Keratinocyte (primary cell): ENCODE measurements at regions not wholly inside any gene's neighbourhood (a gene's known extent, or its start where the extent isn't known, plus 50 kb on each side); places are given as distances from the start of the nearest gene placed in this dataset.

Source experiments
- DNase-seq: peaks from one replicate; pipeline ENCODE4 v3.0.0-alpha.2; 2011; ENCODE audit warnings: low read depth, missing footprints, low spot score
- FAIRE-seq: peaks from 2 replicates; lab custom pipeline; 2011; peaks lifted over from hg19 to GRCh38; lab: Jason Lieb, UNC
- H2AFZ ChIP-seq: 2 replicates; pipeline ENCODE4 v1.6.0; 2012; ENCODE audit warnings: low read length, control low read depth, inconsistent platforms; ENCODE audit not compliant: control insufficient read depth
- H3K27ac ChIP-seq: 2 replicates; pipeline ENCODE4 v1.5.1; 2011; ENCODE audit warnings: low read length; ENCODE audit not compliant: control insufficient read depth, insufficient read depth
- H3K27me3 ChIP-seq: 3 replicates; pipeline ENCODE4 v1.6.0; 2011; ENCODE audit warnings: low read length; ENCODE audit not compliant: control insufficient read depth, insufficient read depth; ENCODE audit errors: extremely low read depth
- H3K36me3 ChIP-seq, 2 experiments: 2 replicates in 1 of 2; 3 replicates in 1 of 2; pipeline ENCODE4 v1.5.1; 2011; ENCODE audit warnings: low read length in 2 of 2, mild to moderate bottlenecking in 1 of 2; ENCODE audit not compliant: control insufficient read depth in 2 of 2, insufficient read depth in 2 of 2; ENCODE audit errors: extremely low read depth in 1 of 2
- H3K4me1 ChIP-seq: 3 replicates; pipeline ENCODE4 v1.5.1; 2011; ENCODE audit warnings: low read length; ENCODE audit not compliant: control insufficient read depth, insufficient read depth; ENCODE audit errors: extremely low read depth
- H3K4me2 ChIP-seq: 3 replicates; pipeline ENCODE4 v1.6.0; 2011; ENCODE audit warnings: low read depth, low read length; ENCODE audit not compliant: control insufficient read depth, insufficient read depth; ENCODE audit errors: extremely low read depth
- H3K4me3 ChIP-seq, 3 experiments: fragments of 200-600 bp in 1 of 3; sonication (generic) in 1 of 3; 2 replicates in 2 of 3; 3 replicates in 1 of 3; pipeline ENCODE4 v1.5.1; 2011 to 2016; ENCODE audit warnings: low read length in 3 of 3, mild to moderate bottlenecking in 3 of 3, control low read depth in 2 of 3, inconsistent platforms in 1 of 3, low read depth in 1 of 3, mixed read lengths in 1 of 3, mixed run types in 1 of 3, moderate library complexity in 1 of 3; ENCODE audit not compliant: control insufficient read depth in 2 of 3, insufficient read depth in 2 of 3; ENCODE audit errors: extremely low read depth in 1 of 3
- H3K79me2 ChIP-seq: 2 replicates; pipeline ENCODE4 v1.6.0; 2012; ENCODE audit warnings: low read length; ENCODE audit not compliant: control insufficient read depth, insufficient read depth
- H3K9ac ChIP-seq: 3 replicates; pipeline ENCODE4 v1.6.0; 2011; ENCODE audit warnings: low read length; ENCODE audit not compliant: control insufficient read depth, insufficient read depth; ENCODE audit errors: extremely low read depth
- H3K9me1 ChIP-seq: 3 replicates; pipeline ENCODE4 v1.6.0; 2011; ENCODE audit warnings: low read length; ENCODE audit not compliant: control insufficient read depth, insufficient read depth; ENCODE audit errors: extremely low read depth
- H3K9me3 ChIP-seq: 2 replicates; pipeline ENCODE4 v1.5.1; 2012; ENCODE audit warnings: low read depth, low read length; ENCODE audit not compliant: control insufficient read depth
- H4K20me1 ChIP-seq: 3 replicates; pipeline ENCODE4 v1.6.0; 2011; ENCODE audit warnings: low read length; ENCODE audit not compliant: control insufficient read depth, insufficient read depth; ENCODE audit errors: extremely low read depth
- CTCF ChIP-seq, 3 experiments: IDR thresholded peaks in 1 of 3; conservative IDR thresholded peaks in 1 of 3; optimal IDR thresholded peaks in 1 of 3; 2 replicates in 2 of 3; 3 replicates in 1 of 3; pipeline versions ENCODE3 to v1.5.1; 2011; ENCODE audit warnings: low read length in 3 of 3, mild to moderate bottlenecking in 3 of 3, moderate library complexity in 2 of 3, control low read depth in 1 of 3, inconsistent platforms in 1 of 3; ENCODE audit not compliant: insufficient read depth in 2 of 3; ENCODE audit errors: extremely low read depth in 1 of 3
- EZH2 ChIP-seq: IDR thresholded peaks from one replicate; pipeline ENCODE4 v1.6.1; 2012; ENCODE audit warnings: inconsistent platforms, mild to moderate bottlenecking, low read length, moderate library complexity
- dilution Hi-C: fragments of 300-500 bp; cut with MboI; formaldehyde crosslinking; loops from one replicate; pipeline ENCODE4 v1.7.0; 2020; ENCODE audit warnings: low sequenced_read_pairs; ENCODE audit not compliant: extremely low pct_ligation_motif_present

- Histone ChIP-seq H3K27me3 (no peaks in the 10 kb centered on the region), H3K9me1 (no peaks in the 10 kb centered on the region), H3K9ac (no peak overlapping the region), H4K20me1 (no peaks in the 10 kb centered on the region), H3K9me3 (no peaks in the 10 kb centered on the region), H3K4me1 (no peaks in the 10 kb centered on the region), H3K27ac (no peak overlapping the region), H3K36me3 (no peaks in the 10 kb centered on the region), H3K79me2 (no peaks in the 10 kb centered on the region), H3K4me3 (no peak overlapping the region), H2AFZ (no peak overlapping the region), H3K4me2 (no peak overlapping the region)
- dilution Hi-C loops, result loop anchor here (25.0 kb wide), 1 partner anchor 867 kb away; no protein-coding TSS in a partner anchor
- TF ChIP-seq CTCF (optimal IDR thresholded peaks at IDR 0.05 in 1 of 3, IDR thresholded peaks at IDR 0.05 in 1 of 3, conservative IDR thresholded peaks at IDR 0.05 in 1 of 3; ENCODE audit: extremely low read depth in 1 of 3, insufficient read depth in 2 of 3, low read length in 3 of 3) (no peak), EZH2 (no peak)
- FAIRE-seq, result no peak
- no peak for DNase-seq
Measured at GRCh38 chr7:70870349-70870748, 261.6 kb upstream of the GALNT17 start.

DNA sequence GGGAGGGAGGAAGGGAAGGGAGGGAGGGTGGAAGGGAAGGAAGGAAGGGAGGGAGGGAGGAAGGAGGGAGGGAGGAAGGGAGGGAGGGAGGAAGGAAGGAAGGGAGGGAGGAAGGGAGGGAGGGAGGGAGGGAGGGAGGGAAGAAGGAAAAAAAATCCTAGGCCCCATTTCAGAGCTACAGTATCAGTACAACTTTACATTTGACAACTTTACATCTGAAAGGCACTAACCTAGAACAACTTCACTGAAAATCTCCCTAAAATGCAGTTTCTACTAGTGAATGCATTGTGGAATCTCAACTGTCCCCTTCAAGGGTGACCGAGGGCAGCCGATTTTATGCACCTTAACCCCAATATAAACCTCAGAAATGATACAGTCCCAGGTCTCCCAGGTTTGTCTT, 259.8 kb upstream of the GALNT17 start:
- H3K4me3 ChIP-seq, result no peak overlapping the region
- no peaks in the 10 kb centered on the region for H3K4me1 ChIP-seq
- H3K9me3 ChIP-seq, result no peaks in the 10 kb centered on the region
- H3K27me3 ChIP-seq, result no peaks in the 10 kb centered on the region
- DNase-seq, result no peak
- H4K20me1 ChIP-seq, result no peaks in the 10 kb centered on the region
- dilution Hi-C loops, result loop anchor here (25.0 kb wide), 1 partner anchor 865 kb away; no protein-coding TSS in a partner anchor
- FAIRE-seq, result no peak
- TF ChIP-seq CTCF (optimal IDR thresholded peaks at IDR 0.05 in 1 of 3, IDR thresholded peaks at IDR 0.05 in 1 of 3, conservative IDR thresholded peaks at IDR 0.05 in 1 of 3; ENCODE audit: extremely low read depth in 1 of 3, insufficient read depth in 2 of 3, low read length in 3 of 3) (no peak), EZH2 (no peak)
- H3K4me2 ChIP-seq, result no peak overlapping the region
- H3K27ac ChIP-seq, result no peak overlapping the region
- H3K9ac ChIP-seq, result no peak overlapping the region
- no peak overlapping the region for H2AFZ ChIP-seq
- H3K9me1 ChIP-seq, result no peaks in the 10 kb centered on the region
- H3K36me3 ChIP-seq, result no peaks in the 10 kb centered on the region
- H3K79me2 ChIP-seq, result no peaks in the 10 kb centered on the region
